Motor neuron (in vitro differentiated cells): ENCODE measurements at regions not wholly inside any gene's neighbourhood (a gene's known extent, or its start where the extent isn't known, plus 50 kb on each side); places are given as distances from the start of the nearest gene placed in this dataset.
A peak's percentile ranks its signal among the peaks of the same experiment; 100 is the strongest.

Experiments used
- ATAC-seq, 8 experiments: fragments of 200-7000 bp; cut with Tn5 transposase; replicated peaks in 6 of 8; 2 replicates each; pipeline ENCODE4 v1.8.0; 2021; ENCODE audit warnings: mild to moderate bottlenecking in 8 of 8, moderate library complexity in 8 of 8
- H3K27ac ChIP-seq, 2 donors: fragments of 250-450 bp; sonication (Bioruptor Pico); 2 replicates each; pipeline ENCODE4 v1.9.0; 2021; ENCODE audit warnings: antibody characterized with exemption in 2 of 2, mild to moderate bottlenecking in 2 of 2, moderate library complexity in 1 of 2
- H3K4me1 ChIP-seq, 2 donors: fragments of 250-450 bp; sonication (Bioruptor Pico); replicated peaks in 1 of 2; 2 replicates each; pipeline ENCODE4 v1.6.1; 2021; ENCODE audit warnings: antibody characterized with exemption in 2 of 2, mild to moderate bottlenecking in 2 of 2, moderate library complexity in 1 of 2
- H3K4me3 ChIP-seq, 5 donors: fragments of 250-450 bp; sonication (Bioruptor Pico); 2 replicates each; pipeline ENCODE4 v1.9.0; 2021; ENCODE audit warnings: antibody characterized with exemption in 5 of 5, mild to moderate bottlenecking in 5 of 5, moderate library complexity in 4 of 5
- WGBS, 10 experiments: fragments of 450-650 bp; shearing (Covaris generic); methylation state at CpG; one replicate each; pipeline ENCODE4 v1.0.0; 2022; 5-methylcytosine and 5-hydroxymethylcytosine counted together
- in situ Hi-C, 9 experiments: fragments of 400-800 bp; cut with MboI; loops; one replicate each; pipeline ENCODE4 v1.15.0; 2021; ENCODE audit warnings: low sequenced_read_pairs in 9 of 9, low pct_unique_long_range_greater_than_20kb in 2 of 9; ENCODE audit not compliant: unreplicated experiment in 9 of 9

- no peak overlapping the region for H3K4me3 ChIP-seq
- no peak overlapping the region for H3K27ac ChIP-seq
- in situ Hi-C loops = no loop called here
- no peaks in the 10 kb centered on the region for H3K4me1 ChIP-seq
- peak in 1 of 8 experiments; percentile 41 for ATAC-seq
These were observed 70.9 kb upstream of the S1PR1 start for GRCh38 chr1:101165954-101166353.

- in situ Hi-C loops = no loop called here
- H3K4me3 ChIP-seq = no peak overlapping the region
- no peak overlapping the region for H3K27ac ChIP-seq
- 0 to 100% (median 73%) methylated on average over 1 of the region's 1 CpG; no CpG with 5 or more reads in 3 of the 10 experiments for WGBS, 10 experiments
- no peaks in the 10 kb centered on the region for H3K4me1 ChIP-seq
- no peak for ATAC-seq
These were observed 71.3 kb upstream of the S1PR1 start for GRCh38 chr1:101165532-101165931.

- in situ Hi-C loops = no loop called here
- no peaks in the 10 kb centered on the region for H3K4me1 ChIP-seq
- ATAC-seq = no peak
- H3K4me3 ChIP-seq = no peak overlapping the region
- no peak overlapping the region for H3K27ac ChIP-seq
- WGBS, 10 experiments = 38 to 94% (median 82%) methylated on average over 1 to 3 of the region's 3 CpGs
These were observed 72.0 kb upstream of the S1PR1 start for GRCh38 chr1:101164776-101165175.

- WGBS, 10 experiments = 57 to 100% (median 91%) methylated on average over 2 to 7 of the region's 7 CpGs
- no peak for ATAC-seq
- H3K4me3 ChIP-seq = no peak overlapping the region
- in situ Hi-C loops = no loop called here
- no peak overlapping the region for H3K27ac ChIP-seq
- no peaks in the 10 kb centered on the region for H3K4me1 ChIP-seq
These were observed 73.8 kb upstream of the S1PR1 start for GRCh38 chr1:101162736-101163735.

- 71 to 100% (median 95%) methylated on average over 2 to 3 of the region's 3 CpGs for WGBS, 10 experiments
- in situ Hi-C loops = no loop called here
- Histone ChIP-seq H3K4me1 (no peaks in the 10 kb centered on the region), H3K27ac (no peak overlapping the region), H3K4me3 (no peak overlapping the region)
- ATAC-seq = no peak
These were observed 74.5 kb upstream of the S1PR1 start for GRCh38 chr1:101162300-101162699.

- H3K4me1 ChIP-seq = no peaks in the 10 kb centered on the region
- no peak overlapping the region for H3K4me3 ChIP-seq
- WGBS, 10 experiments = 17 to 100% (median 96%) methylated on average over 1 to 3 of the region's 3 CpGs
- in situ Hi-C loops = no loop called here
- H3K27ac ChIP-seq = no peak overlapping the region
- no peak for ATAC-seq
These were observed 75.2 kb upstream of the S1PR1 start for GRCh38 chr1:101161619-101162018.

- Histone ChIP-seq H3K4me3 (no peak overlapping the region), H3K4me1 (peaks cover 9 to 16% of the 10 kb centered on the region in 2 donors), H3K27ac (no peak overlapping the region)
- WGBS, 10 experiments = 40 to 96% (median 90%) methylated on average over 1 to 2 of the region's 2 CpGs; no CpG with 5 or more reads in 1 of the 10 experiments
- in situ Hi-C loops = no loop called here
- ATAC-seq = no peak
These were observed 78.4 kb upstream of the S1PR1 start for GRCh38 chr1:101158424-101158823.

- in situ Hi-C loops = no loop called here
- Histone ChIP-seq H3K27ac (no peak overlapping the region), H3K4me1 (peaks cover 18 to 29% of the 10 kb centered on the region in 2 donors), H3K4me3 (no peak overlapping the region)
- WGBS, 10 experiments = 25 to 77% (median 63%) methylated on average over 1 of the region's 1 CpG; no CpG with 5 or more reads in 3 of the 10 experiments
- peak in 2 of 8 experiments; percentile 27 to 58 for ATAC-seq
These were observed 82.3 kb upstream of the S1PR1 start for GRCh38 chr1:101154547-101154946.

- H3K27ac ChIP-seq = no peak overlapping the region
- no peak for ATAC-seq
- no peak overlapping the region for H3K4me3 ChIP-seq
- WGBS, 10 experiments = 60 to 100% (median 79%) methylated on average over 1 to 2 of the region's 2 CpGs
- peaks cover 27 to 37% of the 10 kb centered on the region in 2 donors for H3K4me1 ChIP-seq
- in situ Hi-C loops = no loop called here
These were observed 83.1 kb upstream of the S1PR1 start for GRCh38 chr1:101153692-101154091.

GRCh38 chr1:101152633-101153032 lies 84.2 kb upstream of the S1PR1 start:
- no peak for ATAC-seq
- no peak overlapping the region for H3K4me3 ChIP-seq
- H3K4me1 ChIP-seq = peaks cover 28 to 44% of the 10 kb centered on the region in 2 donors
- WGBS, 10 experiments = 29 to 100% (median 89%) methylated on average over 1 to 4 of the region's 4 CpGs; no CpG with 5 or more reads in 1 of the 10 experiments
- H3K27ac ChIP-seq = no peak overlapping the region
- in situ Hi-C loops = no loop called here

- in situ Hi-C loops = no loop called here
- Histone ChIP-seq H3K27ac (no peak overlapping the region), H3K4me3 (no peak overlapping the region), H3K4me1 (peaks cover 28 to 44% of the 10 kb centered on the region in 2 donors)
- 93 to 100% (median 100%) methylated on average over 1 to 2 of the region's 2 CpGs; no CpG with 5 or more reads in 2 of the 10 experiments for WGBS, 10 experiments
- no peak for ATAC-seq
These were observed 85.5 kb upstream of the S1PR1 start for GRCh38 chr1:101151286-101151685.

GRCh38 chr1:101150670-101151069 lies 86.1 kb upstream of the S1PR1 start:
- Histone ChIP-seq H3K4me1 (peaks cover 28 to 41% of the 10 kb centered on the region in 2 donors), H3K27ac (no peak overlapping the region), H3K4me3 (no peak overlapping the region)
- WGBS, 10 experiments = 38 to 81% (median 67%) methylated on average over 1 to 5 of the region's 5 CpGs
- ATAC-seq = no peak
- in situ Hi-C loops = no loop called here

GRCh38 chr1:101150266-101150665 lies 86.6 kb upstream of the S1PR1 start:
- ATAC-seq = peak in 1 of 8 experiments; percentile 22
- in situ Hi-C loops = no loop called here
- H3K4me3 ChIP-seq = no peak overlapping the region
- H3K27ac ChIP-seq = no peak overlapping the region
- peaks cover 28 to 37% of the 10 kb centered on the region in 2 donors for H3K4me1 ChIP-seq
- WGBS, 10 experiments = 57 to 100% (median 79%) methylated on average over 2 to 4 of the region's 4 CpGs
